ENCODE measurements at regions not wholly inside any gene's neighbourhood (a gene's known extent, or its start where the extent isn't known, plus 50 kb on each side); places are given as distances from the start of the nearest gene placed in this dataset.

DNA sequence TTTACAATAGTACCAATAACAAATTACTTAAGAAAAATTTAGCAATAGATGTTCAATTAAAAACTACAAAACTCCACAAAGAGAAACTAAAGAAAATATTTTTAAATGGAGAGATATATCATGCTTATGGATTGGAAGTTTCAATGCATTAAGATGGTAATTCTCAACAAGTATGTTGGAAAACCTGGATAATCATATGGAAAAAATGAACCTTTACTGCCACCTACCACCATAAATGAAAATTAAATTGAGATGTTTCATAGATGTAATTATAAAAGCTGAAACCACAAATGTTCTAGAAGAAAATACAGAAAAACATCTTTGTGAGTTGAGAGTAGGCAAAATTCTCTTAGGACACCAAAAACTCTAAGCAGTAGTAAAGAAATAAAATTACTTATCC, 121.7 kb downstream of the ANKRD18B start (continued):
- TF ChIP-seq REST (IDR thresholded peaks at IDR 0.05; ENCODE audit: unreplicated experiment): no peak
- TF ChIP-seq ZNF331 (CRISPR knock-in tag; IDR thresholded peaks at IDR 0.05; ENCODE audit: low read depth): no peak
- TF ChIP-seq CREB1 (CRISPR knock-in tag; IDR thresholded peaks at IDR 0.05; ENCODE audit: low read depth): no peak
- no peak for TF ChIP-seq NANOG (IDR thresholded peaks at IDR 0.05; ENCODE audit: borderline replicate concordance)
- TF ChIP-seq EZH2 (IDR thresholded peaks at IDR 0.05; ENCODE audit: low read depth, unreplicated experiment): no peak
- no peak for TF ChIP-seq CTCF (conservative IDR thresholded peaks at IDR 0.05; ENCODE audit: low read depth in 2 of 2)

GRCh38 chr9:33649463-33649862, 125.4 kb downstream of the ANKRD18B start:
- no peaks in the 10 kb centered on the region for H3F3A ChIP-seq (replicated peaks; ENCODE audit: low read depth)
- H3K9me3 Mint-ChIP-seq: no peaks in the 10 kb centered on the region
- no peaks in the 10 kb centered on the region for H3K4me1 Mint-ChIP-seq
- H3K4me3 ChIP-seq: no peak overlapping the region
- no peak for ATAC-seq
- H3K4me3 Mint-ChIP-seq: no peak overlapping the region
- H3K27me3 Mint-ChIP-seq (ENCODE audit: insufficient read depth, low read depth, poor library complexity): peaks cover 4% of the 10 kb centered on the region
- no peaks in the 10 kb centered on the region for H3K27me3 ChIP-seq (ENCODE audit: insufficient read depth)
- H2AFZ ChIP-seq: no peak overlapping the region
- no peaks in the 10 kb centered on the region for H3K4me1 ChIP-seq (ENCODE audit: insufficient read depth)
- no peaks in the 10 kb centered on the region for H3K36me3 Mint-ChIP-seq (ENCODE audit: low read depth)
- no peak overlapping the region for H3K4me2 ChIP-seq
- H3K27ac ChIP-seq (ENCODE audit: low read depth): no peak overlapping the region
- H3K27ac Mint-ChIP-seq: no peak overlapping the region
- no peaks in the 10 kb centered on the region for H4K20me1 ChIP-seq (replicated peaks; ENCODE audit: insufficient read depth)
- H3K9me2 ChIP-seq (ENCODE audit: insufficient read depth): no peaks in the 10 kb centered on the region
- H3K36me3 ChIP-seq (ENCODE audit: insufficient read depth): no peaks in the 10 kb centered on the region
- no peaks in the 10 kb centered on the region for H3K79me2 ChIP-seq (replicated peaks; ENCODE audit: insufficient read depth)
- no peak for DNase-seq (ENCODE audit: low spot score)
- TF ChIP-seq STAT1 (IDR thresholded peaks at IDR 0.05; ENCODE audit: unreplicated experiment) (no peak), CREB1 (CRISPR knock-in tag; IDR thresholded peaks at IDR 0.05; ENCODE audit: low read depth) (no peak), JUNB (IDR thresholded peaks at IDR 0.05; ENCODE audit: unreplicated experiment) (no peak), POLR2AphosphoS5 (IDR thresholded peaks at IDR 0.05; ENCODE audit: low read depth) (no peak), EZH2phosphoT487 (IDR thresholded peaks at IDR 0.05; ENCODE audit: unreplicated experiment) (no peak), NANOG (IDR thresholded peaks at IDR 0.05; ENCODE audit: borderline replicate concordance) (no peak), ZNF331 (CRISPR knock-in tag; IDR thresholded peaks at IDR 0.05; ENCODE audit: low read depth) (no peak), EZH2 (IDR thresholded peaks at IDR 0.05; ENCODE audit: low read depth, unreplicated experiment) (no peak), ZNF114 (CRISPR knock-in tag; IDR thresholded peaks at IDR 0.05) (no peak), REST (IDR thresholded peaks at IDR 0.05; ENCODE audit: unreplicated experiment) (no peak), CTCF (conservative IDR thresholded peaks at IDR 0.05; ENCODE audit: low read depth in 2 of 2) (no peak)

Measured in GM23338 (cell line).